ENCODE measurements at regions not wholly inside any gene's neighbourhood (a gene's known extent, or its start where the extent isn't known, plus 50 kb on each side); places are given as distances from the start of the nearest gene placed in this dataset.
"Not testable (repeated sequence)": the region's sequence is repeated elsewhere in the genome, so short reads cannot be mapped to it uniquely, and the experiment has no call there.

DNA sequence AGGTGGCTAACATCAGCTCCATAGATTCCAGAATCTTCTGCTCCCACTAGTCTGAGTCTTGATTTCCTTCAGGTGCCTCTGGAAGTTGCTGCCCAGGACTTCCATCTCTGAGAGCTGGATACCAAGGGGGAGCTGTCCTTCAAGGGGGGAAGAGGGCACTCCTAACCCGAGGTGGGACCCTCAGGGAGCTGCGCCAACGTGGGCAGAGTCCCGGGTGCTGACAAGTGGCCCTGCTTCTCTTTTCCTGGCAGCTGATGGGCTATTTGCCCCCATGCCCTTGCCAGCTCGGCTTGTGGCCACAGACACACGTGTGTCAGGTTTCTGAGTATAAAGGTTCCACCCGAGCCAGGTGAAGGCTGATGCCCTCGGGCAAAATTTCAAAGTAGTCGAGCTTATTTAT is 272.5 kb downstream of the TTC8 start:
- no peak for DNase-seq (ENCODE audit: low spot score)
- TF ChIP-seq, protein P1, sequence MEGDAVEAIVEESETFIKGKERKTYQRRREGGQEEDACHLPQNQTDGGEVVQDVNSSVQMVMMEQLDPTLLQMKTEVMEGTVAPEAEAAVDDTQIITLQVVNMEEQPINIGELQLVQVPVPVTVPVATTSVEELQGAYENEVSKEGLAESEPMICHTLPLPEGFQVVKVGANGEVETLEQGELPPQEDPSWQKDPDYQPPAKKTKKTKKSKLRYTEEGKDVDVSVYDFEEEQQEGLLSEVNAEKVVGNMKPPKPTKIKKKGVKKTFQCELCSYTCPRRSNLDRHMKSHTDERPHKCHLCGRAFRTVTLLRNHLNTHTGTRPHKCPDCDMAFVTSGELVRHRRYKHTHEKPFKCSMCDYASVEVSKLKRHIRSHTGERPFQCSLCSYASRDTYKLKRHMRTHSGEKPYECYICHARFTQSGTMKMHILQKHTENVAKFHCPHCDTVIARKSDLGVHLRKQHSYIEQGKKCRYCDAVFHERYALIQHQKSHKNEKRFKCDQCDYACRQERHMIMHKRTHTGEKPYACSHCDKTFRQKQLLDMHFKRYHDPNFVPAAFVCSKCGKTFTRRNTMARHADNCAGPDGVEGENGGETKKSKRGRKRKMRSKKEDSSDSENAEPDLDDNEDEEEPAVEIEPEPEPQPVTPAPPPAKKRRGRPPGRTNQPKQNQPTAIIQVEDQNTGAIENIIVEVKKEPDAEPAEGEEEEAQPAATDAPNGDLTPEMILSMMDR (IDR thresholded peaks at IDR 0.05): no peak

DNA sequence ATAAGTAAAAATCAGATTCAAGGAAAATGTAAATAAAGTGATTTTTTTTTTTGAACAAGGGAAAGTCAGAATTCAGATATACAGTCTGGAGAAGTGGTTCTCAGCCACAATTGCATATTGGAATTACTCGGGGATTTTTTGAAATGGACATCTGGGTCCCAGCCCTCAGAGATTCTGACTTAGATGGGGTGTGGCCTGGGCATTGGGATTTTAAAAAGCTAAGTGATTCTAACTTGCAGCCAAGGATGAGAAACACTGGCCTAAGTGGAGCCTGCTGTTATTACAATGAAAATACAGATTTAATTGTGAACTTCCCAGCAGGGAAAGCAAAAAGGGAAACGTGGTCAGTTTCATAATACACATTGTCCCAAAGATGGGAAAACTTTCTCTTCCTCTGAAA is 273.8 kb downstream of the TTC8 start:
- Histone ChIP-seq H3K4me3 (no peak overlapping the region), H3K27ac (no peak overlapping the region)
- TF ChIP-seq, protein P1 (IDR thresholded peaks at IDR 0.05): no peak
- no peak for DNase-seq (ENCODE audit: low spot score)

More for the DNA sequence above, 272.5 kb downstream of the TTC8 start:
- Histone ChIP-seq H3K4me3 (no peak overlapping the region), H3K27ac (no peak overlapping the region)

DNA sequence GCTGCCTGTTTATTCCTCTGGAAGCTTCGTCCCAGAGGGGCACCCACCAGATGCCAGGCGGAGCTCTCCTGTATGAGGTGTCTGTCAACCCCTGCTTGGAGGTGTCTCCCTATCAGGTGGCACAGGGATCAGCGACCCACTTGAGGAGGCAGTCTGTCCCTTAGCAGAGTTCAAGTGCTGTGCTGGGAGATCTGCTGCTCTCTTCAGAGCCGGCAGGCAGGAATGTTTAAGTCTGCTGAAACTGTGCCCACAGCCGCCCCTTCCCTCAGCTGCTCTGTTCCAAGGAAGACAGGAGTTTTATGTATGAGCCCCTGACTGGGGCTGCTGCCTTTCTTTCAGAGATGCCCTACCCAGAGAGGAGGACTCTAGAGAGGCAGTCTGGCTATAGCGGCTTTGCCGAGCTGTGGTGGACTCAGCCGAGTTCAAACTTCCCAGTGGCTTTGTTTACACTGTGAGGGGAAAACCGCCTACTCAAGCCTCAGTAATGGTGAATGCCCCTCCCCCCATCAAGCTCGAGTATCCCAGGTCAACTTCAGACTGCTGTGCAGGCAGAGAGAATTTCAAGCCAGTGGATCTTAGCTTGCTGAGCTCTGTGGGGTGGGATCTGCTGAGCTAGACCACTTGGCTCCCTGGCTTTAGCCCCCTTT is 279.8 kb downstream of the TTC8 start:
- H3K27ac ChIP-seq; DNase-seq (ENCODE audit: low spot score); H3K4me3 ChIP-seq: not testable (repeated sequence)

DNA sequence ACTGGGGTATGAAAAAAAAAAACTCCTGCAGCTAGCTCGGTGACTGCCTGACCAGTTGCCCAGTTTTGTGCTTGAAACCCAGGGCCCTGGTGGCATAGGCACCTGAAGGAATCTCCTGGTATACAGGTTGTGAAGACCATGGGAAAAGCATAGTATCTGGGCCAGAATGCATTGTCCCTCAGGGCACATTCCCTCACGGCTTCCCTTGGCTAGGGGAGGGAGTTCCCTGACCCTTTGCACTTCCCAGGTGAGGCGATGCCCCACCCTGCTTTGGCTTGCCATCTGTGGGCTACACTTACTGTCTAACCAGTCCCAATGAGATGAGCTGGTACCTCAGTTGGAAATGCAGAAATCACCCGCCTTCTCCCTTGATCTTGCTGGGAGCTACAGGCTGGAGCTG is 280.4 kb downstream of the TTC8 start:
- not testable (repeated sequence) for H3K27ac ChIP-seq; DNase-seq (ENCODE audit: low spot score); H3K4me3 ChIP-seq
